ENCODE measurements at regions not wholly inside any gene's neighbourhood (a gene's known extent, or its start where the extent isn't known, plus 50 kb on each side); places are given as distances from the start of the nearest gene placed in this dataset.

DNA sequence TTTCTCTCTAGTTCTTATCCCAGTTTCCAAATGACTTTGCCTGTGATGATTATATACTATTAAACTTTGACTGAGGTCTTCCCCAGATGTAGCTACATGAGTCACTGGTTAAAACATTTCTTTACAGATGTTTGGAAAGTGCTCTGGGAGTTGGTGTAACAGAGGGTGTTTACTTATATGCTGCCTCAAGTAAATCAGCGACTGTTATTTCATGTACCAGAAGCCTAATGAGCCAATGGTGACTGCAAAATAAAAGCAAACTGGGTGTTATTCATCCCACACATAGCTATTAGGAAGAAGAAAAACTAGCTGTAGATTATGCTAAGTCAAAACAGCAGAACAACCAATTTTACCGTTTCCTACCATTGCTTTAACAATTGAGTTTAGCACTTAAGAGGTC is 929.7 kb upstream of the SEMA6A start:
- no peaks in the 10 kb centered on the region for H3K4me1 Mint-ChIP-seq

More for the DNA sequence above, 929.7 kb upstream of the SEMA6A start:
- no peaks in the 10 kb centered on the region for H3K4me1 ChIP-seq (ENCODE audit: insufficient read depth, low read length)
- no peak overlapping the region for H4K5ac ChIP-seq (ENCODE audit: insufficient read length, low read depth, low read length)
- H3K23ac ChIP-seq (ENCODE audit: insufficient read length, low read depth, low read length) = no peak overlapping the region
- no peaks in the 10 kb centered on the region for H3K79me1 ChIP-seq (ENCODE audit: insufficient read depth, low read depth, low read length, poor library complexity, severe bottlenecking)
- no peak overlapping the region for H3K18ac ChIP-seq (ENCODE audit: insufficient read length, low read depth, low read length)
- no peaks in the 10 kb centered on the region for H3K27me3 ChIP-seq (ENCODE audit: insufficient read depth, low read length)
- Mint-ChIP-seq H3K27me3 (ENCODE audit: low read depth) (no peaks in the 10 kb centered on the region), H3K27ac (no peak overlapping the region), H3K4me3 (no peak overlapping the region), H3K9me3 (no peaks in the 10 kb centered on the region), H3K36me3 (ENCODE audit: insufficient read depth in 1 of 3, low read depth in 3 of 3) (no peaks in the 10 kb centered on the region)
- H3K79me2 ChIP-seq (ENCODE audit: insufficient read depth, low read length) = no peaks in the 10 kb centered on the region
- H4K91ac ChIP-seq (ENCODE audit: insufficient read length, low read depth, low read length) = no peak overlapping the region
- H3K4ac ChIP-seq (ENCODE audit: low read depth, low read length) = no peak overlapping the region
- H3K23me2 ChIP-seq (ENCODE audit: insufficient read length, low read depth, low read length, poor library complexity, severe bottlenecking) = no peaks in the 10 kb centered on the region
- no peak overlapping the region for H2BK20ac ChIP-seq (ENCODE audit: low read depth, low read length, poor library complexity, severe bottlenecking)
- no peak overlapping the region for H3K9ac ChIP-seq (ENCODE audit: extremely low read depth, insufficient read length, low read length)
- H3K4me2 ChIP-seq (ENCODE audit: insufficient read depth, insufficient read length, low read length) = no peak overlapping the region
- no peak overlapping the region for H2AK5ac ChIP-seq (ENCODE audit: insufficient read length, low read length)
- no peak overlapping the region for H2BK5ac ChIP-seq (ENCODE audit: insufficient read length, low read length)
- H2BK15ac ChIP-seq (ENCODE audit: low read depth, low read length) = no peak overlapping the region
- H2AFZ ChIP-seq (ENCODE audit: low read length) = no peak overlapping the region
- no peak overlapping the region for H2BK120ac ChIP-seq (ENCODE audit: low read depth, low read length, poor library complexity, severe bottlenecking)
- no peak overlapping the region for H3K56ac ChIP-seq (ENCODE audit: insufficient read length, low read depth, low read length)
- WGBS (ENCODE audit: extremely low coverage, insufficient read length, low lambda C conversion rate) = no CpG with 5 or more reads among the region's 2 CpGs
- no peaks in the 10 kb centered on the region for H3K9me3 ChIP-seq (ENCODE audit: control insufficient read depth, low read depth, low read length)
- no peak overlapping the region for H3T11ph ChIP-seq (ENCODE audit: low read length)
- TF ChIP-seq, protein P1, sequence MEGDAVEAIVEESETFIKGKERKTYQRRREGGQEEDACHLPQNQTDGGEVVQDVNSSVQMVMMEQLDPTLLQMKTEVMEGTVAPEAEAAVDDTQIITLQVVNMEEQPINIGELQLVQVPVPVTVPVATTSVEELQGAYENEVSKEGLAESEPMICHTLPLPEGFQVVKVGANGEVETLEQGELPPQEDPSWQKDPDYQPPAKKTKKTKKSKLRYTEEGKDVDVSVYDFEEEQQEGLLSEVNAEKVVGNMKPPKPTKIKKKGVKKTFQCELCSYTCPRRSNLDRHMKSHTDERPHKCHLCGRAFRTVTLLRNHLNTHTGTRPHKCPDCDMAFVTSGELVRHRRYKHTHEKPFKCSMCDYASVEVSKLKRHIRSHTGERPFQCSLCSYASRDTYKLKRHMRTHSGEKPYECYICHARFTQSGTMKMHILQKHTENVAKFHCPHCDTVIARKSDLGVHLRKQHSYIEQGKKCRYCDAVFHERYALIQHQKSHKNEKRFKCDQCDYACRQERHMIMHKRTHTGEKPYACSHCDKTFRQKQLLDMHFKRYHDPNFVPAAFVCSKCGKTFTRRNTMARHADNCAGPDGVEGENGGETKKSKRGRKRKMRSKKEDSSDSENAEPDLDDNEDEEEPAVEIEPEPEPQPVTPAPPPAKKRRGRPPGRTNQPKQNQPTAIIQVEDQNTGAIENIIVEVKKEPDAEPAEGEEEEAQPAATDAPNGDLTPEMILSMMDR (conservative IDR thresholded peaks at IDR 0.05) = no peak
- H3K14ac ChIP-seq (ENCODE audit: insufficient read depth, low read length) = no peak overlapping the region
- no peak for DNase-seq
- no peak overlapping the region for H4K8ac ChIP-seq (replicated peaks; ENCODE audit: insufficient read length, low read depth, low read length)
- H2BK12ac ChIP-seq (ENCODE audit: insufficient read length, low read depth, low read length) = no peak overlapping the region
- no peaks in the 10 kb centered on the region for H4K20me1 ChIP-seq (ENCODE audit: control insufficient read depth, insufficient read depth, insufficient read length)
- no peak overlapping the region for H3K27ac ChIP-seq (ENCODE audit: insufficient read length, low read depth, low read length)
